Heart right ventricle (tissue), 16 donors: ENCODE measurements at regions not wholly inside any gene's neighbourhood (a gene's known extent, or its start where the extent isn't known, plus 50 kb on each side); places are given as distances from the start of the nearest gene placed in this dataset.

Experiments
- ATAC-seq, 8 donors: fragments of 200-7000 bp; cut with Tn5 transposase; one replicate each; pipeline ENCODE4 v1.9.1; 2020; ENCODE audit warnings: mild to moderate bottlenecking in 8 of 8, moderate library complexity in 8 of 8, moderate number of reproducible peaks in 1 of 8
- DNase-seq, 2 donors: peaks; one replicate each; pipeline ENCODE4 v3.0.0-alpha.2; 2020
- H3K27ac ChIP-seq, 10 donors: fragments of 200-600 bp; sonication (generic) in 2 of 10; one replicate each; pipeline versions ENCODE4 v1.5.0 to v1.8.0; 2020 to 2022; ENCODE audit warnings: mild to moderate bottlenecking in 3 of 10
- H3K27me3 ChIP-seq, 7 donors: fragments of 200-600 bp; one replicate each; pipeline ENCODE4 v1.8.0; 2021 to 2022; ENCODE audit warnings: mild to moderate bottlenecking in 2 of 7
- H3K36me3 ChIP-seq, 9 donors: fragments of 200-600 bp; sonication (generic) in 1 of 9; one replicate each; pipeline versions ENCODE4 v1.5.0 to v1.8.0; 2020 to 2022; ENCODE audit warnings: mild to moderate bottlenecking in 2 of 9
- H3K4me1 ChIP-seq, 9 donors: fragments of 200-600 bp; sonication (generic) in 1 of 9; one replicate each; pipeline versions ENCODE4 v1.5.0 to v1.8.0; 2020 to 2022; ENCODE audit warnings: mild to moderate bottlenecking in 4 of 9
- H3K4me3 ChIP-seq, 10 donors: fragments of 200-600 bp; sonication (generic) in 2 of 10; one replicate each; pipeline versions ENCODE4 v1.5.0 to v1.8.0; 2020 to 2022; ENCODE audit warnings: mild to moderate bottlenecking in 7 of 10, moderate library complexity in 2 of 10
- H3K9me3 ChIP-seq, 11 donors: fragments of 200-600 bp in 10 of 11; sonication (generic) in 2 of 11; one replicate each; pipeline versions ENCODE4 v1.5.0 to v1.8.0; 2013 to 2022; ENCODE audit warnings: mild to moderate bottlenecking in 2 of 11, control low read depth in 1 of 11, moderate library complexity in 1 of 11
- CTCF ChIP-seq, 9 donors: fragments of 200-600 bp; sonication (generic) in 2 of 9; IDR thresholded peaks; one replicate each; pipeline versions ENCODE4 v1.5.0 to v1.8.0; 2021 to 2022; ENCODE audit warnings: antibody characterized with exemption in 9 of 9, mild to moderate bottlenecking in 5 of 9, moderate library complexity in 1 of 9
- WGBS, 2 donors: extraction: QIAGEN DNeasy Blood & Tissue Kit; methylation state at CpG; one replicate each; pipeline ENCODE4 v1.1.7; 2013; ENCODE audit warnings: inconsistent platforms in 1 of 2; 5-methylcytosine and 5-hydroxymethylcytosine counted together
- intact Hi-C, 10 donors: fragments of 100-400 bp; cut with DNase I; formaldehyde crosslinking; loops; one replicate each; pipeline versions ENCODE4 v1.11.1 to v1.14.2; 2022
- donor health status: Arrhythmogenic right ventricular cardiomyopathy.
- donor health status: ischemic (EF 13 %, LVEDD 7.1; RV severe dilation, severe dysfunction).
- donor health status: healthy with polysubstance abuse.
- donor health status: DM: no; HTN: yes; CAD: no.
- donor health status: DM: no; HTN: no; CAD: no.
- donor health status: ischemic (EF 25% LVEDD 6.9; RV normal size, moderate dysfunction).
- donor health status: ischemic (EF 25% LVEDD 5.7; RV mildly dilated, moderate dysfunction).
- donor health status: healthy.
- donor health status: DM: yes; HTN: yes; CAD: no.
- donor health status: Ischemic cardiomyopathy.
- donor health status: ischemic (EF 35%, LVEDD 5.7; RV mildly dilated, moderate dysfunction).
- donor health status: nonischemic (EF 11% LVEDD 7.7; RV severe dilation, severe dysfunction).
- donor health status: DM: yes; HTN: yes; CAD: no.
- donor health status: PGD.
- donor health status: ischemic (EF 29% LVEDD 5.4; RV normal size, mild dysfunction).
- donor health status: nonischemic (EF 23%, LVEDD 6.1; RV moderate dilation, normal function).

- DNase-seq = no peak
- Histone ChIP-seq H3K4me3 (no peak overlapping the region), H3K4me1 (no peaks in the 10 kb centered on the region), H3K9me3 (peaks cover 0 to 7% (median 0%) of the 10 kb centered on the region in 11 donors), H3K27me3 (peaks cover 0 to 6% (median 0%) of the 10 kb centered on the region in 7 donors), H3K27ac (no peak overlapping the region), H3K36me3 (no peaks in the 10 kb centered on the region)
- 84 to 90% methylated on average over 2 of the region's 2 CpGs for WGBS, 2 donors
- ATAC-seq = no peak
- TF ChIP-seq CTCF (IDR thresholded peaks at IDR 0.05) = no peak
- intact Hi-C loops = no loop called here
These were observed 201.1 kb downstream of the TENT4A start for GRCh38 chr5:6914347-6914746.

- Histone ChIP-seq H3K4me1 (no peaks in the 10 kb centered on the region), H3K27ac (no peak overlapping the region), H3K36me3 (no peaks in the 10 kb centered on the region), H3K4me3 (no peak overlapping the region), H3K9me3 (peaks cover 0 to 7% (median 0%) of the 10 kb centered on the region in 11 donors), H3K27me3 (peaks cover 0 to 6% (median 0%) of the 10 kb centered on the region in 7 donors)
- WGBS, 2 donors = 67% methylated on average over 3 of the region's 3 CpGs
- intact Hi-C loops = no loop called here
- ATAC-seq (no peak), DNase-seq (no peak)
- no peak for TF ChIP-seq CTCF (IDR thresholded peaks at IDR 0.05)
These were observed 202.3 kb downstream of the TENT4A start for GRCh38 chr5:6915574-6915973.

GRCh38 chr5:6918255-6918654, 205.0 kb downstream of the TENT4A start:
- ATAC-seq = no peak

GRCh38 chr5:6920628-6921256, 207.5 kb downstream of the TENT4A start:
- no peak overlapping the region for H3K4me3 ChIP-seq
- no peak for TF ChIP-seq CTCF (IDR thresholded peaks at IDR 0.05)
- intact Hi-C loops = no loop called here
- DNase-seq (no peak), ATAC-seq (no peak)
- H3K27ac ChIP-seq = no peak overlapping the region
- 73 to 76% methylated on average over 6 of the region's 6 CpGs for whole genome bisulfite sequencing, 2 donors
- H3K27me3 ChIP-seq = no peaks in the 10 kb centered on the region
- H3K4me1 ChIP-seq = no peaks in the 10 kb centered on the region
- H3K36me3 ChIP-seq = no peaks in the 10 kb centered on the region
- H3K9me3 ChIP-seq = peaks cover 0 to 15% (median 0%) of the 10 kb centered on the region in 11 donors

More at GRCh38 chr5:6918255-6918654, 205.0 kb downstream of the TENT4A start:
- TF ChIP-seq CTCF (IDR thresholded peaks at IDR 0.05) = no peak
- Histone ChIP-seq H3K27ac (no peak overlapping the region), H3K4me1 (no peaks in the 10 kb centered on the region), H3K27me3 (peaks cover 0 to 4% (median 0%) of the 10 kb centered on the region in 7 donors), H3K4me3 (no peak overlapping the region), H3K9me3 (peaks cover 0 to 15% (median 0%) of the 10 kb centered on the region in 11 donors), H3K36me3 (no peaks in the 10 kb centered on the region)
- DNase-seq = no peak
- intact Hi-C loops = no loop called here
- WGBS, 2 donors = 83 to 89% methylated on average over 5 of the region's 5 CpGs
